ENCODE measurements at regions not wholly inside any gene's neighbourhood (a gene's known extent, or its start where the extent isn't known, plus 50 kb on each side); places are given as distances from the start of the nearest gene placed in this dataset.

GRCh38 chr20:41693136-41693979 is 75.2 kb upstream of the CHD6 start:
- no peak for TF ChIP-seq EZH2 (IDR thresholded peaks at IDR 0.05; ENCODE audit: borderline replicate concordance, low read length)
- TF ChIP-seq CTCF (IDR thresholded peaks at IDR 0.05; ENCODE audit: low read length), result peak; percentile 75
